Neural progenitor cell (in vitro differentiated cells): ENCODE measurements at regions not wholly inside any gene's neighbourhood (a gene's known extent, or its start where the extent isn't known, plus 50 kb on each side); places are given as distances from the start of the nearest gene placed in this dataset.

Source experiments
- EZH2 ChIP-seq: fragments of 200-600 bp; sonication (generic); IDR thresholded peaks from 2 replicates; pipeline ENCODE4 v1.6.1; 2017; ENCODE audit warnings: antibody characterized with exemption, mild to moderate bottlenecking, moderate library complexity
- EZH2phosphoT487 ChIP-seq: fragments of 200-600 bp; sonication (generic); IDR thresholded peaks from 2 replicates; pipeline ENCODE4 v1.6.1; 2017; ENCODE audit warnings: antibody characterized with exemption
- TF ChIP-seq, protein P1 (sequence below): fragments of 200-600 bp; sonication (generic); IDR thresholded peaks from 2 replicates; pipeline ENCODE4 v1.5.1; 2017; ENCODE audit warnings: antibody characterized with exemption, mild to moderate bottlenecking

DNA sequence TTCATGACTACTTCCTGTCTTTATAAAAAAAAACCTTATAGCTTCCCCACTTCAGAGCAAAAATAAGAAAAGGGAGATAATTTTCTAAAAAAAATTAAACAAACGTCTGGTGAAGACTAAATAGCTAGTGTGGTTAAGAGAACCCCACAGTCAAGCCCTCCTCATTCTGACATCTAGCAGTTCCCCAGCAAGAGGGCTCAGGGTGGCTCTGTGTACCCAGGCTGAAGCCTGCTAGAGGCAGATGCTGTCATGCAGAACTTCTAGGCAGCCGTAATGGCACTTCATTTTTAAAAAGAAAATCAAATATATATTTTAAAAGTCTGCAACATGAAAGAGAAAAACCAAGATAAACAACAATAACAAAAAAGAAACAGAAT lies 223.1 kb upstream of the KLF14 start:
- TF ChIP-seq, protein P1, sequence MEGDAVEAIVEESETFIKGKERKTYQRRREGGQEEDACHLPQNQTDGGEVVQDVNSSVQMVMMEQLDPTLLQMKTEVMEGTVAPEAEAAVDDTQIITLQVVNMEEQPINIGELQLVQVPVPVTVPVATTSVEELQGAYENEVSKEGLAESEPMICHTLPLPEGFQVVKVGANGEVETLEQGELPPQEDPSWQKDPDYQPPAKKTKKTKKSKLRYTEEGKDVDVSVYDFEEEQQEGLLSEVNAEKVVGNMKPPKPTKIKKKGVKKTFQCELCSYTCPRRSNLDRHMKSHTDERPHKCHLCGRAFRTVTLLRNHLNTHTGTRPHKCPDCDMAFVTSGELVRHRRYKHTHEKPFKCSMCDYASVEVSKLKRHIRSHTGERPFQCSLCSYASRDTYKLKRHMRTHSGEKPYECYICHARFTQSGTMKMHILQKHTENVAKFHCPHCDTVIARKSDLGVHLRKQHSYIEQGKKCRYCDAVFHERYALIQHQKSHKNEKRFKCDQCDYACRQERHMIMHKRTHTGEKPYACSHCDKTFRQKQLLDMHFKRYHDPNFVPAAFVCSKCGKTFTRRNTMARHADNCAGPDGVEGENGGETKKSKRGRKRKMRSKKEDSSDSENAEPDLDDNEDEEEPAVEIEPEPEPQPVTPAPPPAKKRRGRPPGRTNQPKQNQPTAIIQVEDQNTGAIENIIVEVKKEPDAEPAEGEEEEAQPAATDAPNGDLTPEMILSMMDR: no peak
- TF ChIP-seq EZH2phosphoT487 (no peak), EZH2 (no peak)
